ENCODE measurements at regions not wholly inside any gene's neighbourhood (a gene's known extent, or its start where the extent isn't known, plus 50 kb on each side); places are given as distances from the start of the nearest gene placed in this dataset.

- ChIA-PET CTCF (no interaction called here), POLR2A (no interaction called here)
- TF ChIP-seq CTCF (IDR thresholded peaks at IDR 0.05; ENCODE audit: control extremely low read depth, extremely low read depth, low read depth, missing control alignments): no peak
- DNase-seq (ENCODE audit: extremely low spot score): no peak
These were observed 257.8 kb downstream of the EFNB2 start for GRCh38 chr13:106277484-106278154.

DNA sequence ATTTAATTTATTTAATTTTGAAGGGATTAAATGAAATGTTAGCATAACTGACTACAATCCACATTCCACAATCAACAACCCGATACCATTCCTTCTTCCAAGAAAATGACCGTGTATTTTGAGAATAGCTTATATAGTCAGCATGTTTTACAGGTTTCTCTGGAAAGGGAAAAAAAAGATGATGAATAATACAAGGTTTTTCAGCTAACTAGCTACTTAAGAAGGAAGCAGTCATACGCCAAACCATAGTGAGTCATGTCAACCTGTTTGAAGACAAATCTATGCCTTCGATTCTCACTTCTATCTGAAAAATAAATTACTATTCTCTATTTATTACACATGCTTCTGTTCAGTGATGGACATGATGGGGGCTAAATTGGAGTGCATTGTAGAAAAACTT lies 258.6 kb downstream of the EFNB2 start:
- POLR2A ChIA-PET: no interaction called here

DNA sequence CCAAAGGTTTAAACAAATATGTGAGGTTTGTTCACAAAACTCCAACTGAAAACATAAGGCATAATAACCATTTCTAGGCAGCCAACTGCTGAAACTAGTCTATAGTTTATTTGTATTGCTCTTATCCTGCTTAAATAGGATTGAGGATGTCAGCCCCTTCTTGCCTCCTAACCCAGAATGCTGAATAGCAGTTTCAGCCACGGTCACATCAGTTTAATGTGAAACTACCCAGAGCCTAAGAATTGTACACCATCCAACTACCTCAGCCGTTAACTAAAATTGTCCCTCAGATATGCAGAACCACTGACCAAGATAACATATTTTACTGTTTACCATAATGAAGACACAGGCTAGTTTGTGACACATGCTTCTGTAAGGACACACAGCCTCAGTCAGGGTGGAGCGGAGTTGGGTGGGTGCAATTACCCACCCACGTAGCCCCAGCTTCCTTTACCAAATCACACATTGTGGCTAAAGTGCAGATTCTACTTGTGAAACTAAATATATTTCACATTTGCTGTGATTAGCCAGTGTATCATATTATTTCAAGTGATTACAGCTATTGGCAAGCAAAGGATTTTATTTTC lies 259.9 kb downstream of the EFNB2 start:
- ChIA-PET CTCF (interaction anchor here (1.3 kb wide), 2 partner anchors 10 to 13 kb away, joined by 3 read pairs; no protein-coding TSS in a partner anchor), POLR2A (no interaction called here)
- DNase-seq (ENCODE audit: extremely low spot score): no peak
- TF ChIP-seq CTCF (IDR thresholded peaks at IDR 0.05; ENCODE audit: control extremely low read depth, extremely low read depth, low read depth, missing control alignments): no peak

More for the DNA sequence above, 258.6 kb downstream of the EFNB2 start:
- no peak for TF ChIP-seq CTCF (IDR thresholded peaks at IDR 0.05; ENCODE audit: control extremely low read depth, extremely low read depth, low read depth, missing control alignments)
- no peak for DNase-seq (ENCODE audit: extremely low spot score)
- CTCF ChIA-PET: interaction anchor here (0.9 to 1.3 kb wide), 2 partner anchors 11 to 14 kb away, joined by 3 read pairs; no protein-coding TSS in a partner anchor

DNA sequence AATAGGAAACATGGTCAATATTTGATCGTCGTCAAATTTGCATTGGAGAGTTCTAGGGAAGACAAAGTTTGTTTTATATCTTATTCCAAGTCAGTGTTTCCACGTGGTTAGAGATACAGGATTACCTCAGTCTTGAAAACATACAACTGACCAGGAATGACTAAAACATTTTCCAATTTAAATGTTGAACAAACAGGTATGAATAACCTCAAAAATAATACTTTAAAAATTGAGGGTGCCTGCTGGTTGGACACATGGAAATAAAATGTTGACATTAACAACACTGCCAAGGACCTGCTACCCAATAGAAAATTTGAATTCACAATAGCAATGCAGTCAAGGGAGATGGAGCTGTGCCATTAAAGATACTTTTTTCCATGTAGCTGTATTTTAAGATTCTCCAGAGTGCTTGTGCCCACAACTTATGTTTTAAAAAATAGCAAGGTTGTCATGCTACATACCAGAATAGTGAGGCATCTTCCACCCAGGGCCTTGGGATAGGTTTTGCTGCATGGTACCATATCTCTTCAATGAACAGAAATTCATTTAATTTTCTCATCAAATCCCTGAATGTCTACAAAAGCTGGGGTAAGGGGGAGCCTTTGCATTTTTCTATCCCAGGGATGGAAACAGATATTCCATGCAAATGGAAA lies 260.8 kb downstream of the EFNB2 start:
- DNase-seq (ENCODE audit: extremely low spot score): no peak
- no peak for TF ChIP-seq CTCF (IDR thresholded peaks at IDR 0.05; ENCODE audit: control extremely low read depth, extremely low read depth, low read depth, missing control alignments)
- CTCF ChIA-PET: interaction anchor here (1.4 kb wide), 1 partner anchor 10 kb away, joined by 3 read pairs; no protein-coding TSS in a partner anchor
- POLR2A ChIA-PET: no interaction called here

DNA sequence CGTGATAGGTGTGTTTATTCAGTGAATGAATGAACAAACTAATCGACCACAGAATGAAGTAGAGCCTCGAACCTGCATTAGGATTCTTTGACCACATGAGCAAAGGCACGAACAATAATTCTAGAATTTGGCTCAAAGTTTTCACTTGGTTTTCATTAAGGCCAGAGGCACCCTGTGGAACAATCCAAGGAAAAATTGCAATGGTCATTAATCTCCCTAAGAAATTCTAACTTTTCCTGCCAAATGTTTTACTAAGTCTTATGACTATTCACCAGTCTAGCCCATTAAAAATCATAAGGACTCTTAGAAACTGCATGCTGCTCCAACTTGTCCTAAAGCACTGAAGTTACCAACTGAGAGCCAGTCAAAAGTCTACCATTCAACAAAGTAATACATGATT lies 271.7 kb downstream of the EFNB2 start:
- ChIA-PET CTCF (no interaction called here), POLR2A (no interaction called here)
- no peak for TF ChIP-seq CTCF (IDR thresholded peaks at IDR 0.05; ENCODE audit: control extremely low read depth, extremely low read depth, low read depth, missing control alignments)
- no peak for DNase-seq (ENCODE audit: extremely low spot score)

DNA sequence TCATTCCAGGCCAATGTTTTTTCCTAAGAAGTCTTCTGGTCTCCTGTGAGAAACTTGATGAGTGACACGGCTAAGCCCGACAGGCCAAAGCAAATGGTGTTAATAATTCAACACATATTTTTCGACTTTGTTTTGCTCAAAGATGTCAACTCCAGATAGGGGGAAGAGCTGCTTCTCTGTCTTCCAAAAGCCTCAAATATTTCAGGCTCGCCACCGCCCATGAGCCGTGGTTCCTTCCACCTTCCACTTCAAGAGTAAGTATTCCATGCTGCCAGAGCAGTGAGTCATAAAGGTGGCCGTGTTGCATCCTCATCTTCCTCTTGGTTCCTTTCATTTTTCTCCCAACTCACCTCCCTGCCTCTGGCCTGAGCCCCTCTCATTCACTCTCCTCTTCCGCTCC lies 272.6 kb downstream of the EFNB2 start:
- CTCF ChIA-PET: no interaction called here

More for the DNA sequence above, 272.6 kb downstream of the EFNB2 start:
- no peak for DNase-seq (ENCODE audit: extremely low spot score)
- TF ChIP-seq CTCF (IDR thresholded peaks at IDR 0.05; ENCODE audit: control extremely low read depth, extremely low read depth, low read depth, missing control alignments): no peak
- POLR2A ChIA-PET: no interaction called here
